ENCODE measurements at regions not wholly inside any gene's neighbourhood (a gene's known extent, or its start where the extent isn't known, plus 50 kb on each side); places are given as distances from the start of the nearest gene placed in this dataset.
"Not testable (repeated sequence)": the region's sequence is repeated elsewhere in the genome, so short reads cannot be mapped to it uniquely, and the experiment has no call there.

GRCh38 chr5:44536650-44537260 is 147.5 kb upstream of the FGF10 start:
- H3K79me2 ChIP-seq (ENCODE audit: insufficient read depth, low read length): no peaks in the 10 kb centered on the region
- no peak overlapping the region for H3K9ac ChIP-seq (ENCODE audit: low read depth, low read length)
- ATAC-seq (ENCODE audit: insufficient read depth, low read depth): no peak
- H4K20me1 ChIP-seq (ENCODE audit: insufficient read depth, low read length): no peaks in the 10 kb centered on the region
- no peak overlapping the region for H3K4me3 ChIP-seq (ENCODE audit: low read depth in 1 of 2, low read length in 2 of 2)
- H3K36me3 ChIP-seq (ENCODE audit: insufficient read depth, low read length): no peaks in the 10 kb centered on the region
- H2AFZ ChIP-seq (ENCODE audit: low read depth, low read length): no peak overlapping the region
- no peak overlapping the region for H3K4me2 ChIP-seq (ENCODE audit: insufficient read depth, low read length)
- TF ChIP-seq EZH2 (IDR thresholded peaks at IDR 0.05; ENCODE audit: borderline replicate concordance, low read depth, low read length, severe bottlenecking) (no peak), CTCF (IDR thresholded peaks at IDR 0.05; ENCODE audit: borderline replicate concordance, extremely low read depth, low read length, poor library complexity, severe bottlenecking) (peak; percentile 68)
- H3K9me3 ChIP-seq (ENCODE audit: insufficient read depth, low read length, severe bottlenecking): no peaks in the 10 kb centered on the region
- H3K4me1 ChIP-seq (ENCODE audit: insufficient read depth, low read length): no peaks in the 10 kb centered on the region
- H3K27ac ChIP-seq (ENCODE audit: low read length): no peak overlapping the region
- no peaks in the 10 kb centered on the region for H3K27me3 ChIP-seq (ENCODE audit: insufficient read depth, low read length, poor library complexity)
- peak; percentile 6 for DNase-seq

- no peak overlapping the region for H3K4me2 ChIP-seq (ENCODE audit: insufficient read depth, low read length)
- H3K4me1 ChIP-seq (ENCODE audit: insufficient read depth, low read length): no peaks in the 10 kb centered on the region
- H3K36me3 ChIP-seq (ENCODE audit: insufficient read depth, low read length): no peaks in the 10 kb centered on the region
- no peak for DNase-seq
- H3K27me3 ChIP-seq (ENCODE audit: insufficient read depth, low read length, poor library complexity): no peaks in the 10 kb centered on the region
- H3K9me3 ChIP-seq (ENCODE audit: insufficient read depth, low read length, severe bottlenecking): no peaks in the 10 kb centered on the region
- TF ChIP-seq EZH2 (IDR thresholded peaks at IDR 0.05; ENCODE audit: borderline replicate concordance, low read depth, low read length, severe bottlenecking) (no peak), CTCF (IDR thresholded peaks at IDR 0.05; ENCODE audit: borderline replicate concordance, extremely low read depth, low read length, poor library complexity, severe bottlenecking) (no peak)
- no peak overlapping the region for H3K4me3 ChIP-seq (ENCODE audit: low read depth in 1 of 2, low read length in 2 of 2)
- no peak overlapping the region for H3K27ac ChIP-seq (ENCODE audit: low read length)
- no peaks in the 10 kb centered on the region for H3K79me2 ChIP-seq (ENCODE audit: insufficient read depth, low read length)
- no peak overlapping the region for H2AFZ ChIP-seq (ENCODE audit: low read depth, low read length)
- no peak for ATAC-seq (ENCODE audit: insufficient read depth, low read depth)
- no peak overlapping the region for H3K9ac ChIP-seq (ENCODE audit: low read depth, low read length)
- no peaks in the 10 kb centered on the region for H4K20me1 ChIP-seq (ENCODE audit: insufficient read depth, low read length)
Observed at GRCh38 chr5:44535621-44536020, 146.4 kb upstream of the FGF10 start.

GRCh38 chr5:44532981-44533380 is 143.8 kb upstream of the FGF10 start:
- Histone ChIP-seq H3K79me2 (ENCODE audit: insufficient read depth, low read length) (no peaks in the 10 kb centered on the region), H3K9me3 (ENCODE audit: insufficient read depth, low read length, severe bottlenecking) (no peaks in the 10 kb centered on the region), H3K27me3 (ENCODE audit: insufficient read depth, low read length, poor library complexity) (no peaks in the 10 kb centered on the region), H4K20me1 (ENCODE audit: insufficient read depth, low read length) (no peaks in the 10 kb centered on the region), H3K4me1 (ENCODE audit: insufficient read depth, low read length) (no peaks in the 10 kb centered on the region), H3K4me2 (ENCODE audit: insufficient read depth, low read length) (no peak overlapping the region), H2AFZ (ENCODE audit: low read depth, low read length) (no peak overlapping the region), H3K36me3 (ENCODE audit: insufficient read depth, low read length) (no peaks in the 10 kb centered on the region), H3K27ac (ENCODE audit: low read length) (no peak overlapping the region), H3K4me3 (ENCODE audit: low read depth in 1 of 2, low read length in 2 of 2) (no peak overlapping the region), H3K9ac (ENCODE audit: low read depth, low read length) (no peak overlapping the region)
- ATAC-seq (ENCODE audit: insufficient read depth, low read depth) (no peak), DNase-seq (no peak)
- TF ChIP-seq CTCF (IDR thresholded peaks at IDR 0.05; ENCODE audit: borderline replicate concordance, extremely low read depth, low read length, poor library complexity, severe bottlenecking): no peak
- no peak for TF ChIP-seq EZH2 (IDR thresholded peaks at IDR 0.05; ENCODE audit: borderline replicate concordance, low read depth, low read length, severe bottlenecking)

- not testable (repeated sequence) for H3K4me2 ChIP-seq (ENCODE audit: insufficient read depth, low read length); H3K4me1 ChIP-seq (ENCODE audit: insufficient read depth, low read length); H3K4me3 ChIP-seq (ENCODE audit: low read depth in 1 of 2, low read length in 2 of 2); H3K9ac ChIP-seq (ENCODE audit: low read depth, low read length); H3K27ac ChIP-seq (ENCODE audit: low read length); H2AFZ ChIP-seq (ENCODE audit: low read depth, low read length); H4K20me1 ChIP-seq (ENCODE audit: insufficient read depth, low read length); DNase-seq; H3K27me3 ChIP-seq (ENCODE audit: insufficient read depth, low read length, poor library complexity); H3K79me2 ChIP-seq (ENCODE audit: insufficient read depth, low read length); ATAC-seq (ENCODE audit: insufficient read depth, low read depth); H3K9me3 ChIP-seq (ENCODE audit: insufficient read depth, low read length, severe bottlenecking); H3K36me3 ChIP-seq (ENCODE audit: insufficient read depth, low read length)
Observed at GRCh38 chr5:44531756-44532155, 142.5 kb upstream of the FGF10 start.

- ATAC-seq (ENCODE audit: insufficient read depth, low read depth); H3K4me3 ChIP-seq (ENCODE audit: low read depth in 1 of 2, low read length in 2 of 2): not testable (repeated sequence)
Observed at GRCh38 chr5:44530783-44531182, 141.6 kb upstream of the FGF10 start.

More at GRCh38 chr5:44530783-44531182, 141.6 kb upstream of the FGF10 start:
- not testable (repeated sequence) for H2AFZ ChIP-seq (ENCODE audit: low read depth, low read length); H3K79me2 ChIP-seq (ENCODE audit: insufficient read depth, low read length); H3K27me3 ChIP-seq (ENCODE audit: insufficient read depth, low read length, poor library complexity); H3K9ac ChIP-seq (ENCODE audit: low read depth, low read length); H3K4me1 ChIP-seq (ENCODE audit: insufficient read depth, low read length); H3K27ac ChIP-seq (ENCODE audit: low read length); DNase-seq; H3K4me2 ChIP-seq (ENCODE audit: insufficient read depth, low read length); H3K36me3 ChIP-seq (ENCODE audit: insufficient read depth, low read length); H3K9me3 ChIP-seq (ENCODE audit: insufficient read depth, low read length, severe bottlenecking); H4K20me1 ChIP-seq (ENCODE audit: insufficient read depth, low read length)
